ENCODE measurements at regions not wholly inside any gene's neighbourhood (a gene's known extent, or its start where the extent isn't known, plus 50 kb on each side); places are given as distances from the start of the nearest gene placed in this dataset.

DNA sequence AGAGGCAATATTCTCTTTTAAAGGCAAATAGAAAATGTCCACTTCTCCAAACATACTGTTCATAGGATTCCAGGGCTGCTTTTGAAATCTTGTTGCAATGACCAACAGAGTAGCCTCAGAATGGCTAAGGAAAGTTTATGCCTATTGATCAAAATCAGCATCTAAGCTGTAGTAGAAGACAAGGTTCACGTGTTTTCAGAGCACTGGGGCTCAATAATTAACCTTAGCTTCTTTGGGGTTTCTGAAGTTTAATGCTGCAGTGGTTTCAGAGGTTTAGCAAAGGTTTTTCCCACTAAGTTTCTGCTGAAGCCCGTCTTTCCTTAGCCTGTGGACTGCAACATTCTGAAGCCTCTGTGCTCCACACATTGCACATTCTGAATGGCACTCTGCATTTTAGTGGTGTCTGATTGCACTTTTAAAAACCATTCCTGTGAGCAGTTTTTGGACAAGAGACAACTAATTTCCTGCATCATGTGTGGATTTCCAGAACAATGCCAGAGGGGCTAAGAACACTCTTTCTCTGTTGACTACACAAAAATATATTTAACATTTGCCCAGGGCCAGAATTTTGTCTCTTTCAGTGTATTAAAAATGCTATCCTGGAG is 342.5 kb downstream of the PTEN start:
- no peaks in the 10 kb centered on the region for H3K4me1 ChIP-seq (ENCODE audit: insufficient read depth, low read length, poor library complexity, severe bottlenecking)
- no peaks in the 10 kb centered on the region for H3K9me3 ChIP-seq (ENCODE audit: low read depth, low read length, poor library complexity, severe bottlenecking)
- TF ChIP-seq, protein P1, sequence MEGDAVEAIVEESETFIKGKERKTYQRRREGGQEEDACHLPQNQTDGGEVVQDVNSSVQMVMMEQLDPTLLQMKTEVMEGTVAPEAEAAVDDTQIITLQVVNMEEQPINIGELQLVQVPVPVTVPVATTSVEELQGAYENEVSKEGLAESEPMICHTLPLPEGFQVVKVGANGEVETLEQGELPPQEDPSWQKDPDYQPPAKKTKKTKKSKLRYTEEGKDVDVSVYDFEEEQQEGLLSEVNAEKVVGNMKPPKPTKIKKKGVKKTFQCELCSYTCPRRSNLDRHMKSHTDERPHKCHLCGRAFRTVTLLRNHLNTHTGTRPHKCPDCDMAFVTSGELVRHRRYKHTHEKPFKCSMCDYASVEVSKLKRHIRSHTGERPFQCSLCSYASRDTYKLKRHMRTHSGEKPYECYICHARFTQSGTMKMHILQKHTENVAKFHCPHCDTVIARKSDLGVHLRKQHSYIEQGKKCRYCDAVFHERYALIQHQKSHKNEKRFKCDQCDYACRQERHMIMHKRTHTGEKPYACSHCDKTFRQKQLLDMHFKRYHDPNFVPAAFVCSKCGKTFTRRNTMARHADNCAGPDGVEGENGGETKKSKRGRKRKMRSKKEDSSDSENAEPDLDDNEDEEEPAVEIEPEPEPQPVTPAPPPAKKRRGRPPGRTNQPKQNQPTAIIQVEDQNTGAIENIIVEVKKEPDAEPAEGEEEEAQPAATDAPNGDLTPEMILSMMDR (conservative IDR thresholded peaks at IDR 0.05; ENCODE audit: low read depth, low read length): no peak
- no peak for TF ChIP-seq EZH2 (IDR thresholded peaks at IDR 0.05; ENCODE audit: borderline replicate concordance, low read depth, low read length, poor library complexity, severe bottlenecking)
- H3K27ac ChIP-seq (ENCODE audit: low read depth, low read length, poor library complexity, severe bottlenecking): no peak overlapping the region
- BruUV-seq (replicated peaks): no TSS peak
- H3K4me3 ChIP-seq (ENCODE audit: low read depth, low read length, poor library complexity, severe bottlenecking): no peak overlapping the region
- no peak for DNase-seq (ENCODE audit: low spot score)
- H3K27me3 ChIP-seq (replicated peaks; ENCODE audit: insufficient read depth, low read depth, low read length, poor library complexity): peaks cover 5% of the 10 kb centered on the region
- CTCF ChIA-PET: no interaction called here
- POLR2A ChIA-PET (ENCODE audit: low non-redundant PET): no interaction called here
- H3K36me3 ChIP-seq (ENCODE audit: insufficient read depth, low read length, poor library complexity, severe bottlenecking): no peaks in the 10 kb centered on the region
- intact Hi-C loops (cut with micrococcal nuclease; ENCODE audit: unreplicated experiment): no loop called here

DNA sequence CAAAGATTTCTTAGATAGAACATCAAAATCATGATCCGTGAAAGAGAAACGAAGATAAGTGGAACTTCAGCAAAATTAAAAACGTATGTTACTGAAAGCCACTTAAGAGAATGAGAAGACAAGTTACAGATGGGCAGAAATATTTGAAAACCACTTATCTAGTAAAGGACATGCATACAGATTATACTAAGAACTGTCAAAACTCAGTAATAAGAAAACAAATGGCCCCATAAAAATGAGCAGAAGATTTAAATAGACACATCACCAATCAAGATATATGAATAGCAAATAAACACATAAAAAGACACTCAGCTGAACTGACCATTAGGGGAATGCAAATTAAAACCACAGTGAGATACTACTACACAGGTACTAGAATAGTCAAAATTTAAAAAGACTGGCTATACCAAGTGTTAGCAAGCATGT is 343.7 kb downstream of the PTEN start:
- intact Hi-C loops (cut with micrococcal nuclease; ENCODE audit: unreplicated experiment): no loop called here
- no peaks in the 10 kb centered on the region for H3K4me1 ChIP-seq (ENCODE audit: insufficient read depth, low read length, poor library complexity, severe bottlenecking)
- H3K36me3 ChIP-seq (ENCODE audit: insufficient read depth, low read length, poor library complexity, severe bottlenecking): no peaks in the 10 kb centered on the region
- H3K4me3 ChIP-seq (ENCODE audit: low read depth, low read length, poor library complexity, severe bottlenecking): no peak overlapping the region
- BruUV-seq (replicated peaks): no TSS peak
- no peaks in the 10 kb centered on the region for H3K9me3 ChIP-seq (ENCODE audit: low read depth, low read length, poor library complexity, severe bottlenecking)
- no peak for DNase-seq (ENCODE audit: low spot score)
- peaks cover 5% of the 10 kb centered on the region for H3K27me3 ChIP-seq (replicated peaks; ENCODE audit: insufficient read depth, low read depth, low read length, poor library complexity)
- TF ChIP-seq EZH2 (IDR thresholded peaks at IDR 0.05; ENCODE audit: borderline replicate concordance, low read depth, low read length, poor library complexity, severe bottlenecking): no peak
- TF ChIP-seq, protein P1 (conservative IDR thresholded peaks at IDR 0.05; ENCODE audit: low read depth, low read length): no peak
- H3K27ac ChIP-seq (ENCODE audit: low read depth, low read length, poor library complexity, severe bottlenecking): no peak overlapping the region
- ChIA-PET CTCF (no interaction called here), POLR2A (ENCODE audit: low non-redundant PET) (no interaction called here)

DNA sequence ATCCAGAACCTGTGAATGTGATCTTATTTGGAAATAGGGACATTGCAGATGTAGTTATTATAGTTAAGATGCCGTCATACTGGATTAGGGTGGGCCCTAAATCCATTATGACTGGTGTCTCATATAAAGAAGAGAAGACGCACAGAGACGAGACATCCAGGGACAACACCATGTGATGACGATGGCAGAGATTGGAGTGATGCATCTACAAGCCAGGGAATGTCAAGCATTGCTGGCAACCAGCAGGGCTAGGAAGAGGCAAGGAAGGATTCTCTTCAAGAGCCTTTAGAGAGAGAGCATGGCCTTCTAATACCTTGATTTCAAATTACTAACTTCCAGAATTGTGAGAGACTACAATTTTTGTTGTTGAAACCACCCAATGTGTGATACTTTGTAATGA is 345.8 kb downstream of the PTEN start:
- TF ChIP-seq, protein P1 (conservative IDR thresholded peaks at IDR 0.05; ENCODE audit: low read depth, low read length): no peak
- TF ChIP-seq EZH2 (IDR thresholded peaks at IDR 0.05; ENCODE audit: borderline replicate concordance, low read depth, low read length, poor library complexity, severe bottlenecking): no peak
- H3K36me3 ChIP-seq (ENCODE audit: insufficient read depth, low read length, poor library complexity, severe bottlenecking): no peaks in the 10 kb centered on the region
- H3K4me3 ChIP-seq (ENCODE audit: low read depth, low read length, poor library complexity, severe bottlenecking): no peak overlapping the region
- intact Hi-C loops (cut with micrococcal nuclease; ENCODE audit: unreplicated experiment): no loop called here
- ChIA-PET POLR2A (ENCODE audit: low non-redundant PET) (no interaction called here), CTCF (no interaction called here)
- H3K27me3 ChIP-seq (replicated peaks; ENCODE audit: insufficient read depth, low read depth, low read length, poor library complexity): peaks cover 5% of the 10 kb centered on the region
- no peak for DNase-seq (ENCODE audit: low spot score)
- H3K27ac ChIP-seq (ENCODE audit: low read depth, low read length, poor library complexity, severe bottlenecking): no peak overlapping the region
- H3K4me1 ChIP-seq (ENCODE audit: insufficient read depth, low read length, poor library complexity, severe bottlenecking): no peaks in the 10 kb centered on the region
- no peaks in the 10 kb centered on the region for H3K9me3 ChIP-seq (ENCODE audit: low read depth, low read length, poor library complexity, severe bottlenecking)
- no TSS peak for BruUV-seq (replicated peaks)

All from A673 (cell line).